HG03108 (cell line): ENCODE measurements at regions not wholly inside any gene's neighbourhood (a gene's known extent, or its start where the extent isn't known, plus 50 kb on each side); places are given as distances from the start of the nearest gene placed in this dataset.
"Not testable (repeated sequence)": the region's sequence is repeated elsewhere in the genome, so short reads cannot be mapped to it uniquely, and the experiment has no call there.

Source experiments
- ATAC-seq: cut with Tn5 transposase; IDR thresholded peaks from one replicate; pipeline ENCODE4 v1.9.1; 2021; ENCODE audit warnings: moderate library complexity; ENCODE audit not compliant: unreplicated experiment

GRCh38 chr9:129561594-129562281 lies 59.2 kb downstream of the C9orf50 start:
- no peak for ATAC-seq

DNA sequence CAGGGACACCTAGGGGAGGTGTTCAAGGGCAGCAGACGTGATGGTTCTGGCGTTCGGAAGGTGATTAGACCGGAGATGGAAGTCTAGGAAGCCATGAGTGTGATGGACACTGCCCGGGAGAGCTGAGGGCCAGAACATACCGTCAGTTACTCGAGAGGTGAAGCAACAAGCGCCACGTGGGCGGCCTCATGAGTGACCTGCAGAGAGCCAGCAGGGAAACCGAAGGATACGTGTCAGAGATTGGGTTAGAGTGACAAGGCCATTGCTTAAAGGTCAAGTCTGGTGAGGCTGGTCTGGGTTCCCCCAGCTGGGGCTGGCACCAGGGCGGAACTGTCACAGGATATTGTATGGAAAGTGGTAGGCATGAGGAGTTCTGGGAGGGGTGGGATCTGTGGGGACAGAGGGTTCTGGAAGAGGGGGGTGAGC lies 60.0 kb downstream of the C9orf50 start:
- ATAC-seq: no peak

- no peak for ATAC-seq
Observed at GRCh38 chr9:129559506-129559881, 61.4 kb downstream of the C9orf50 start.

DNA sequence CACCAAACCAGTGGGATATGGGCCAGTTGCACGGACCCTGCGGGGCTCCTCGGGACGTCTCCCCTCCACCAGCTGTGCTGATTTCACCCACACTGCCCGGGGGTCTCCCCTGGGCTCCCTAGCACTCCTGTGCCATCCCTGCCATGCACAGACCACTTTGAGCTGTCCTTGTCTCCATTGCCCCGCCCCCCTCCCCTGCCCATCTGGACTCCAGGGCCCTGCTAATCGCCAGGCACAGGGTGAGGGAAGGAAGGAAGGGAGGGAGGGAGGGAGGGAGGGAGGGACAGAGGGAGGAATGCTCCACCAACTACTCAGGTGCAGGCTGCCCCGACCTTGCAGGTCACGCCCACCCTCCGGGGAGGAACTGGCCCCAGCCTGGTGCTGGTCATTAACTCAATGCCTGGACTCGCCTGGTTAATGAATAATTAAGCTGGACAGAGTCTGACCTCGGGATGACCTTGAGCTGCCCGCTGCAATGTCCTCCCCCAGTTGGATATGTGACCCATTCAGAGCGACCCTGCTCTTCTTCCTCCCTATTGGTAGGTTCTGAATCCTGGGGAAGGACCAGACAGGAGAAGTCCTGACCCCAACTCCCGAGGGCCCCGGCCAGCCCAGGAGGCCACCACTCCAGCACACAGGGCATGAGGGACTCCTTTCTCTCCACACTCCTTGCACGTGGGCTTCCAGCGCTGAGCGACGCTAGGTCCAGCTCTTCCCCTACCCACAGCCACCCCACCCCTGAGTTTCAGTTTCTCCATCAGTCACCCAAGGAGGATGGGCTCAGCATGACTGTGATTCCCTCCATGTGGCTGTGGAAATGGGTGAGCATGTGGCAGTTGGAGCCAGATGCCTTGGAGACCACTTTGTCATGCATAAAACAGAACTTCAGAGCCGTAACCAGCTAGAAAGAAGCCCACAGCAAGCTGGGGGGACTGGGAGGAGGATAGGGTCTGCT lies 62.1 kb downstream of the C9orf50 start:
- no peak for ATAC-seq

DNA sequence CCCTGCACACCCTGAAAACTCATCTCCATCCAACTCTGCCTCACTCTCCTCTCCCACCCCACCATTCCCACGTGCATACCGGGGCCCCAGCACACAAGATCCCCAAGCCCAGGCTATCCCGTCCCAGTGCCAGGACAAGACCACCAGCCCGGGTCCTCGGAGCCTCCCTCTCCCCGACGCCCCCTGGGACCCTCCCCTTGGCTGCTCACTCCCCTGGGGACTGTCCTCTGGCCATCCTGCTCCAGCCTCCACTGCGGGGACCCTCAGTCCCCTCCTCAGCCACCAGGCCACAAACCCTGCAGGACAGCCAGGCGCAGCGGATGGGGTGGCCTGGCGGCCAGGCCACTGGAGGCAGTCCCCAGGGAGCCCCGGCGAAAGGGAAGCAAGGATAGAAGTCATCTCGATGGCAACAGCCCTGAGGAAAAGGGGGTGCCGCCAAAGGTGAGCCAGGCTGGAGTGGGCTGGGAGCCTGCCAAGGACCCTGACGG lies 62.8 kb downstream of the C9orf50 start:
- ATAC-seq: no peak

DNA sequence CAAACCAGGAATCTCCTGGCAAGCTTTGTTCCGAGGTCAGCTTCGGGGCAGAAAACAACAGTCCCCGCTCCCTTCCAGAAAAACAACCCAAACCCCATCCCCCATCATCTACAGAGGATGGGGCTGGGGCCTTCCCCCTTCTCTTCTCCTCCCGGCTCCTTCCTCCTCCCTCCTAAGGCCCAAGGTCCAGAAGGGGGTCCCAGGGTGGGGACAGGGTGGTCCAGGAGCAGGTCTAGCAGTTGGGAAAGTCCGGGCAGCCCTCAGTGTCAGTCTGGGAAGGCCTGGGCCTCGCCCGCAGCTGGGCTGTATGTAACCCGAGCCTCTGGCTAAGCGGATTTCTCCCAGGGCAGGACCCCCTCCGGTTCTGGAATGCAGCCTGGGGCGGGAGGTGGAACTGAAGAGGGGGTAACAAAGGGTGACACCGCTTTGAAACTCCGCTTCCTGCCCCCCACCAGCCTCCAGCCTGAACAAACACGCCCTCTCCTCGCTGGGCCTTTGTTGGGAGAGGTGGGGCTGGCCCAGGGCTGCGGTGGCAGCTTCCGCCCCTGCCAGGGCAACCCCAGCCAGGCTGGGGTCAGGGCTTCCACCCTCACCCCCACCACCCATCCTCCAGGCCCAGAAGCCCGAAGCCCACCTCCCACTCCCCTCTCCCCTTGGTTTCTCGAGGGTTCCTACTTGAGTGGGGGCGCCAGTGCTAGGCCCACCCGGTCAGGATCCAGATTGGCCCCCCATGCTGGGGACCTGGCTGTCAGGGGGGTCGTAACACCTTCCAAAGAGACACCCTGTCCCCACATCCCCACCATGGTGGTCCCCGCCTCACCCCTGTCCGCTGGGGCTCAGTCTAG lies 63.5 kb downstream of the C9orf50 start:
- no peak for ATAC-seq

DNA sequence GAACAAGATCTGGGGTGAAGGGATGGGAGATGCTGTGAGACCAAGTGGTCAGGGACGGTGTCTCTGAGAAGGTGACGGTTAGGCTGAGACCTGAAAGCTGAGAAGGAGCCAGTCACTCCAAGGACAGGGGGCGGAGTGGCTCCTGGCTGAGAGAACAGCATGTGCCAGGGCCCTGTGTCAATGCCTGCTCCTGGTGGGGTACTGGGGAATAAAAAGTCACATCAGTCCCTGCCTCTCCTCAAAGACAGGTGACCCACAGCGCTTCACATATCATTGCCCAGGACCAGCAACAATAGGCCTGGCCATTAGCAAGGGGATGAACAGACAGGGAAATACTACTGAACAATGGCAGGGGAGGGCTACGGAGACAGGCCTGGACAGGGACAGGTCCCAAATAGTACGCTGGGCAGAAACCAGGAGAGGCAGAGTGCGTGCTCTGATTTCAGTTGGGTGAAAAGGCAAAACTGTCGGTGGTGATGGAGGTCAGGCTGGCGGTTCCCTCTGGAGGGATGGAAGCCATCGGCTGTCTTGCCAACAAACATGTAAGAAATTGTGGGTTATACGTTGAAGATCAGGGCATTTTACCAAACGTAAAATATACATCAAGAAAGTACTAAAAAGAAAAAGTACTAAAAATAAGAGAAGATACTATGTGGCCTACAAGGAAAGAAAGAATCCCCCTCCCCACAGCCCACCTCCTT lies 64.3 kb downstream of the C9orf50 start:
- no peak for ATAC-seq

- ATAC-seq: no peak
Observed at GRCh38 chr9:129555512-129556215, 65.2 kb downstream of the C9orf50 start.

- ATAC-seq: no peak
Observed at GRCh38 chr9:129554649-129555048, 66.3 kb downstream of the C9orf50 start.

GRCh38 chr9:129553277-129553676 lies 67.6 kb downstream of the C9orf50 start:
- ATAC-seq: no peak

DNA sequence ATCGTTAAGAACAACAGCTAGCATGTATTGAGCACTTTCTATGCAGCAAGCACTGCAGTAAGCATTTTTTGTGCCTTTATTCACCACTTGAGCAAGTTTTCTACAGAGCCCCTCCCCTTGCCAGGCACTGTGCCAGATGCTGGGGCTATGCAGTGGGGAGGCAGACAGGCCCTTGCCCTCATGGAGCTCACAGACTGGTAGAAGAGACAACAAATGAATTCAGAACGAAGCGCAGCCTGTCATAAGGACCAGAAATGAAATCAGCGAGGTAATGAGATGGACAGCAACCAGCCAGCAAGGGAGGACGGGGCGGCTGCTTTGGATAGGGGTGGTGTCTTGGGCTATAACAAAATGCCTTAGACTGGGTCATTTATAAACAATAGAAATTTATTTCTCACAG lies 68.8 kb downstream of the C9orf50 start:
- ATAC-seq: no peak

- ATAC-seq: no peak
Observed at GRCh38 chr9:129551393-129551973, 69.4 kb downstream of the C9orf50 start.

DNA sequence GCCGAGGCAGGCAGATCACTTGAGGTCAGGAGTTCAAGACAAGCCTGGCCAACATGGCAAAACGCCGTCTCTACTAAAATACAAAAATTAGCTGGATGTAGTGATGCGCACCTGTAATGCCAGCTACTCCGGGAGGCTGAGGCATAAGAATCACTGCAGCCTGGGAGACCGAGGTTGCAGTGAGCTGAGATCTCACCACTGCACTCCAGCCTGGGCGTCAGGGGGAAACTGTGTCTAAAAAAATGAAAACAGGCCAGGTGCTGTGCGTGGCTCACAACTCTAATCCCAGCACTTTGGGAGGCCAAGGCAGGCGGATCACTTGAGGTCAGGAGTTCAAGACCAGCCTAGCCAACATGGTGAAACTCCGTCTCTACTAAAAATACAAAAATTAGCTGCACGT lies 69.9 kb downstream of the C9orf50 start:
- not testable (repeated sequence) for ATAC-seq

- ATAC-seq: no peak
Observed at GRCh38 chr9:129550199-129550839, 70.6 kb downstream of the C9orf50 start.

DNA sequence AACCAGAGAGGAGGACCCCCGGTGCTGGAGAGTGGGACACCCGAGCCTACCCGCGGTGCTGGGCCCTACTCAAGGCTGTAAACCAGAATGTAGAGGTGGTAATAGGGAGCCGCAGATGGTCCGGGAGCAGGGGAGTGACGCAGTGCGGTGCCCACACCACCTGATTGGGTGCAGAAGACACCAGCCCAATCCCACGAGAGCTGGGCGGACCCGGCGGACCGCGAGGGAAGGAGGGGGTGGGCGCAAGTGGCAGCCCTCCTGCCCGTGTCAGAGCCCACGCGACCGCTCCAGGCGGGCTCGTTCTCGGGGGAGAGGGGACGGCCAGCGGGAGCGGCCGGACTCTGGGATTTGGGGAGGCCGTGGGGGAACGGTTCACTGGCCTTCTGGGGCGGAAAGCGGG lies 71.2 kb downstream of the C9orf50 start:
- no peak for ATAC-seq

- ATAC-seq: no peak
Observed at GRCh38 chr9:129549139-129549538, 71.8 kb downstream of the C9orf50 start.

DNA sequence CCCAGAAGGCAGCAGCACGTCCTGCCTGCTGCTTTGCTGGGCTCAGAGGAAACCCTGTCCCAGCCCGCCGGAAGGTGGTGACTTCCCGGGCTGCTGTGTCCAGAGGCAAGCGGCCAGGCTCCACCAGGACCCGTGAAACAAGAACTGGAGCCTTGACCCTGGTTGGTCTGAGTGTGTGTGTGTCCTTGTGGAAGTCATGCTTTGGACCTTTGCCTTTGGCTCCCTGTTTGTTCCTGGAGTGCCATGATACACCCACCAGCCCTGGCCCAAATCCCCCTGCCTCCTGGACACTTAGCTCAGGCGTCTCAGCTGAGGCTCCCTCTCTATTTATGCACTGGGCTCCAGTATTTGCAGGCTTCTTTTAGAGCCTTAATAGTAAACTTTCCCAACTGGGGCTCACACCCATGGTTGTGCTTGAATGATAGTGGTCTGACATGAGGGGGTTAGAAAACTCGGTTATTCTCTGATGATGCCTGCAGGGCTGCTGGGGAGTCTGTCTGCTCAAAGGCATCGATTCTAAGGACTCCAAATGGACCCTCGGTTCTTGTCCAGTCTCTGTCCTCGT lies 72.2 kb downstream of the C9orf50 start:
- ATAC-seq: no peak

DNA sequence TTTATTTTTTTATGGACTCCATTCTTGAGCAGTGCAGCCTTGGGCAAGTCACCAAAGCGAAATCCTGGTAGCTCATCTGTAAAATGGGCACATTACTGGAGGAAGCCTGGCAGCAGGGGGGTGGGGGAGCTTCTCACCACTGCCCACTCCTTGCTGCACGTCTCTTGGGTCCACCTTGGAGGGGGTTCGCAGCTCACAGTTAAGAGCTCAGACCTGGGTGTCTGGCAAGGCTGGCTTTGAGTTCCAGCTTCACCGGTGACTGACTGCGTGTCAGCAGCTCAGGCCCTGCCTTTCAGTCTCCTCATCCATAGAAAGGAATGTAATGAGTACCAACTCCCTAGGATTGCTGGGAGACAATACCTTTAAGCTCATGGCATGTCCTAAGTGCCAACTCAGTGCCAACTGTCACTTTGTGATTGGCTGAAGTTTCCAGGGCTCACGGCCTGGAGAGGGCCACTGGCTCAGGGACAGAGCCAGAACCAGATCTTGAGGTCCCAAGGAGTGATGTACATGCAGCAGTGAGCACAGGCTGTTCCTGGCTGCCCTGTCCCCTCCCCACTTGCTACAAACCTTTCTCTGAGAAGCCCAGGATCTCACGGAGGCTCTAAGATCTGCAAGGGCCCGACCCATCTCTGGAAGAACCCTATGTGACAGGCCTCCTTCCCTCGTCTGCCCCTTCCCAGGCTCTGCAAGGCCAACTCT lies 72.9 kb downstream of the C9orf50 start:
- no peak for ATAC-seq
